Esophagus squamous epithelium (tissue), 5 donors: ENCODE measurements at regions not wholly inside any gene's neighbourhood (a gene's known extent, or its start where the extent isn't known, plus 50 kb on each side); places are given as distances from the start of the nearest gene placed in this dataset.

ENCODE experiments used
- DNase-seq: peaks from one replicate; lab custom pipeline; 2025; lab: John Stamatoyannopoulos, UW
- H3K27ac ChIP-seq, 4 donors: fragments of 200-600 bp; sonication (generic); one replicate each; pipeline ENCODE4 v1.5.1; 2016 to 2019; ENCODE audit warnings: mild to moderate bottlenecking in 1 of 4
- H3K27me3 ChIP-seq, 4 donors: fragments of 200-600 bp; sonication (generic); 1 replicate in 3 of 4; 2 replicates in 1 of 4; pipeline versions ENCODE4 v1.5.1 to v1.6.0; 2017 to 2021; ENCODE audit warnings: antibody characterized with exemption in 1 of 4
- H3K36me3 ChIP-seq, 3 donors: fragments of 200-600 bp; sonication (generic); one replicate each; pipeline ENCODE4 v1.5.1; 2016 to 2019
- H3K4me1 ChIP-seq, 3 donors: fragments of 200-600 bp; sonication (generic); one replicate each; pipeline ENCODE4 v1.5.1; 2017 to 2019
- H3K4me3 ChIP-seq, 4 donors: fragments of 200-600 bp; sonication (generic); 1 replicate in 3 of 4; 2 replicates in 1 of 4; pipeline ENCODE4 v1.5.1; 2016 to 2019; ENCODE audit warnings: mild to moderate bottlenecking in 2 of 4, moderate library complexity in 1 of 4
- H3K9me3 ChIP-seq, 3 donors: fragments of 200-600 bp; sonication (generic); one replicate each; pipeline ENCODE4 v1.5.1; 2016 to 2019
- POLR2A ChIP-seq, 4 donors: fragments of 450-650 bp; IDR thresholded peaks; one replicate each; pipeline ENCODE4 v1.6.1; 2017; ENCODE audit warnings: antibody characterized with exemption in 4 of 4, mild to moderate bottlenecking in 4 of 4, moderate library complexity in 3 of 4
- WGBS, 2 donors: methylation state at CpG; one replicate each; pipeline ENCODE4 v1.1.5; 2018; 5-methylcytosine and 5-hydroxymethylcytosine counted together
- intact Hi-C: fragments of 100-400 bp; cut with DNase I; formaldehyde crosslinking; loops from one replicate; pipeline ENCODE4 v1.15.0; 2022
- TF ChIP-seq, protein P1 (sequence below), 6 experiments: fragments of 450-650 bp in 4 of 6; fragments of 200-600 bp in 2 of 6; sonication (generic) in 2 of 6; IDR thresholded peaks; one replicate each; pipeline ENCODE4 v1.5.1; 2016 to 2019; ENCODE audit warnings: antibody characterized with exemption in 6 of 6, mild to moderate bottlenecking in 4 of 6, moderate library complexity in 4 of 6
- donor health status: DM: yes; HTN: yes; CAD: no.

DNA sequence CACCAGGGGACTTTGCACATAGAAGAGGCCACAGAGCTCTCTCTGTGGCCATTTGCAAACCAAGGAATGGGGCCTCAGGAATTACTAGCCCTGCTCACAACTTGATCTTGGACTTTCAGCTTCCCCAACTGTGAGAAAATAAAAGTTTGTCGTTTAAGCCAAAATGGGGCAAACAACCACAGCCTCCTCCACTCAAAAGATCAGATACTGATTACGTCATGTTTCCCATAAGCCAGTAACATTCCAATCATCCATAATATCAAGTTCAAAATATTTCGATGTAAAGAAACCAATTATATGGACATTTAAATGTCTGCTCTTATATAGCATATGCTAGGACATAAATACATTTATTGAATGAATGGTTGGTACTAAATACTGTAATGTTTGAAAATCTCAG, 307.5 kb upstream of the HAND2 start:
- Histone ChIP-seq H3K4me1 (no peaks in the 10 kb centered on the region), H3K27me3 (no peaks in the 10 kb centered on the region), H3K9me3 (no peaks in the 10 kb centered on the region), H3K36me3 (no peaks in the 10 kb centered on the region), H3K4me3 (no peak overlapping the region), H3K27ac (no peak overlapping the region)
- WGBS, 2 donors, result 61 to 75% methylated on average over 3 of the region's 3 CpGs
- no peak for DNase-seq
- intact Hi-C loops, result no loop called here
- TF ChIP-seq, protein P1, sequence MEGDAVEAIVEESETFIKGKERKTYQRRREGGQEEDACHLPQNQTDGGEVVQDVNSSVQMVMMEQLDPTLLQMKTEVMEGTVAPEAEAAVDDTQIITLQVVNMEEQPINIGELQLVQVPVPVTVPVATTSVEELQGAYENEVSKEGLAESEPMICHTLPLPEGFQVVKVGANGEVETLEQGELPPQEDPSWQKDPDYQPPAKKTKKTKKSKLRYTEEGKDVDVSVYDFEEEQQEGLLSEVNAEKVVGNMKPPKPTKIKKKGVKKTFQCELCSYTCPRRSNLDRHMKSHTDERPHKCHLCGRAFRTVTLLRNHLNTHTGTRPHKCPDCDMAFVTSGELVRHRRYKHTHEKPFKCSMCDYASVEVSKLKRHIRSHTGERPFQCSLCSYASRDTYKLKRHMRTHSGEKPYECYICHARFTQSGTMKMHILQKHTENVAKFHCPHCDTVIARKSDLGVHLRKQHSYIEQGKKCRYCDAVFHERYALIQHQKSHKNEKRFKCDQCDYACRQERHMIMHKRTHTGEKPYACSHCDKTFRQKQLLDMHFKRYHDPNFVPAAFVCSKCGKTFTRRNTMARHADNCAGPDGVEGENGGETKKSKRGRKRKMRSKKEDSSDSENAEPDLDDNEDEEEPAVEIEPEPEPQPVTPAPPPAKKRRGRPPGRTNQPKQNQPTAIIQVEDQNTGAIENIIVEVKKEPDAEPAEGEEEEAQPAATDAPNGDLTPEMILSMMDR (IDR thresholded peaks at IDR 0.05), result no peak
- no peak for TF ChIP-seq POLR2A (IDR thresholded peaks at IDR 0.05)

DNA sequence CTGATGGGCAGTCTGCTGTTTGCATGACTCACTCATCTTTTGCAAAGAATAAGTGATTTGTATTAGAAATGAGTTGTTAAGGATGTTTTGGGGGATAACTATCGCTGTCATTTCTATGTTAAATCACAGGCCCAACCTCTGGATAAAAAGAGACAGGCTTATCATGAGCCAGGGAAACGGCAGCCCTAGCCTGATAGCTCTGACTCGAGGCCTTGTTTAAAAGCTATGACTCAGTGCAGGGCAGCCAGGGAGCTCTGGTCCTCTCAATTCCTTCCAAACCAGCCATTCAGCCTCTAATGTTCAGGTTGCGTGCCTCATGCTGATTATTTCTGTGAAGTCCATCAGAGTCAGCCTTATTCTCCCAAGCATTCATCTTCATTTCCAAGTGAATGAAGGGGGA, 305.9 kb upstream of the HAND2 start:
- TF ChIP-seq POLR2A (IDR thresholded peaks at IDR 0.05), result no peak
- TF ChIP-seq, protein P1 (IDR thresholded peaks at IDR 0.05), result no peak
- Histone ChIP-seq H3K36me3 (no peaks in the 10 kb centered on the region), H3K4me1 (no peaks in the 10 kb centered on the region), H3K27me3 (no peaks in the 10 kb centered on the region), H3K4me3 (no peak overlapping the region), H3K9me3 (no peaks in the 10 kb centered on the region), H3K27ac (no peak overlapping the region)
- WGBS, 2 donors, result 27 to 42% methylated on average over 3 to 4 of the region's 4 CpGs
- intact Hi-C loops, result no loop called here
- no peak for DNase-seq

- Histone ChIP-seq H3K36me3 (no peaks in the 10 kb centered on the region), H3K4me3 (no peak overlapping the region), H3K27ac (no peak overlapping the region), H3K9me3 (no peaks in the 10 kb centered on the region), H3K27me3 (no peaks in the 10 kb centered on the region), H3K4me1 (no peaks in the 10 kb centered on the region)
- TF ChIP-seq, protein P1 (IDR thresholded peaks at IDR 0.05), result no peak
- TF ChIP-seq POLR2A (IDR thresholded peaks at IDR 0.05), result no peak
- no peak for DNase-seq
- intact Hi-C loops, result no loop called here
- WGBS, 2 donors, result 50 to 67% methylated on average over 1 of the region's 1 CpG
Measured at GRCh38 chr4:173834151-173834550, 304.1 kb upstream of the HAND2 start.

- Histone ChIP-seq H3K36me3 (no peaks in the 10 kb centered on the region), H3K4me1 (no peaks in the 10 kb centered on the region), H3K27ac (no peak overlapping the region), H3K27me3 (no peaks in the 10 kb centered on the region), H3K4me3 (no peak overlapping the region), H3K9me3 (no peaks in the 10 kb centered on the region)
- TF ChIP-seq, protein P1 (IDR thresholded peaks at IDR 0.05), result no peak
- no peak for TF ChIP-seq POLR2A (IDR thresholded peaks at IDR 0.05)
- 81 to 90% methylated on average over 4 of the region's 4 CpGs for WGBS, 2 donors
- intact Hi-C loops, result no loop called here
- DNase-seq, result no peak
Measured at GRCh38 chr4:173829565-173829964, 299.5 kb upstream of the HAND2 start.

- H3K4me1 ChIP-seq, result no peaks in the 10 kb centered on the region
- H3K9me3 ChIP-seq, result no peaks in the 10 kb centered on the region
- DNase-seq, result no peak
- no peak overlapping the region for H3K4me3 ChIP-seq
- no peak overlapping the region for H3K27ac ChIP-seq
- TF ChIP-seq, protein P1 (IDR thresholded peaks at IDR 0.05), result no peak
- no peak for TF ChIP-seq POLR2A (IDR thresholded peaks at IDR 0.05)
- no peaks in the 10 kb centered on the region for H3K36me3 ChIP-seq
- intact Hi-C loops, result no loop called here
- 25 to 53% methylated on average over 2 of the region's 2 CpGs for WGBS, 2 donors
- H3K27me3 ChIP-seq, result no peaks in the 10 kb centered on the region
Measured at GRCh38 chr4:173827707-173828106, 297.7 kb upstream of the HAND2 start.
